HG03354 (cell line): ENCODE measurements at regions not wholly inside any gene's neighbourhood (a gene's known extent, or its start where the extent isn't known, plus 50 kb on each side); places are given as distances from the start of the nearest gene placed in this dataset.
"Not testable (repeated sequence)": the region's sequence is repeated elsewhere in the genome, so short reads cannot be mapped to it uniquely, and the experiment has no call there.

Experiments used
- ATAC-seq: cut with Tn5 transposase; IDR thresholded peaks from one replicate; pipeline ENCODE4 v1.9.1; 2021; ENCODE audit warnings: mild to moderate bottlenecking; ENCODE audit not compliant: unreplicated experiment, poor library complexity, severe bottlenecking

DNA sequence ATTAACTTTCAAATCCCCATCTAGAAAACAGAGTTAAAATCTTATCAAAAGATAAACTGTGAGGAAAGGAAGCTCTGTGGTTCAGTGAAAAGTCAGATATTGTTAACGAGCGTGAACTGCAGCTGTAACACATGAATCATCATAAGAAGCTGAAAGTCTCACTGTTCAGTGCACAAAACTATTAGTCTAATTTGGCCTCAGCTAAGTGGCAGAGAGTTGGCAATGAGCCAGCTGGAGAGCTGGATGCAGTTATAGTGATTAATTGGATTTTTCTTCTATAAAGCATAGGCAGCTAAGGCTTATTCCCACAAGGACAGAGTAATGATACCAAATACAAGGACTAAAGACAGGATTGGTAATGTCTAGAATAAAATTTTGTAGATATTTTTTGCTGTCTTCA lies 101.1 kb upstream of the ABCB5 start:
- ATAC-seq = no peak

DNA sequence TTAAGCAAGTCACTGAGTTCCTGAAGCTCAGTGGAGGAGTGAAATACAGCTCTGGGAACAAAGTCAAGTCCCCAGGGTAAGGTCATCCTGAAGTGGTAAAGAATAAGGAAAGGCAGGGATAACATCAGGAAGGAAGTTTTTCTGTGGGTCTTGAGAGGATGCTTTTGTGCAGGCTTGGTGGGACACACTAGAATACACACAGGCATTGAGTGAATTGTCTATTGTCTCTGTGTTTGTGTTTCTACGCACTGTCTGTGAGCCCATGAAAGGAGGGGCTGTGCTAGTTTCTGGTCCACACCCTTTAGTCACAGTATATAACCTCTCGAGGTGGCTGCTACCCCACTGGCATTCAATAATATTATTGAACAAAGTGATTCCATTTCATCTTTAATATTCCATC lies 95.8 kb upstream of the ABCB5 start:
- ATAC-seq = no peak

DNA sequence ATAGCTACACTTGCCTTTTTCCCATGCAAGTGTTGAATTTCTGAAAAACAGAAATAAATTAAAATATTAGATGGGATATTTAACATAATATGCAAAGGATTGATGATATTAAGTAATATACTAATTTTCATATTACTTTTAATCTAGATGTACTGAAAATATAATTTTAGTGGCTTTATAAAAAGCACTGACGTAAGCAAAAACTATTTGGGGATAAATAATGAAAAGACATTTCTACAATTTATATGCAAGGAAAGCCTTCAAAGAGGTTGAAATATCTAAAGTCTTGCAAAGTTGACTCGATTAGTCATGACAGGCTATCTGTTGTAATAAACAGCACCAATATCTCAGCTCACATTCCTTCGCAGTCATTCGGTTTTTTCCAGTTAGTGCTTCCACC lies 94.9 kb upstream of the ABCB5 start:
- no peak for ATAC-seq

DNA sequence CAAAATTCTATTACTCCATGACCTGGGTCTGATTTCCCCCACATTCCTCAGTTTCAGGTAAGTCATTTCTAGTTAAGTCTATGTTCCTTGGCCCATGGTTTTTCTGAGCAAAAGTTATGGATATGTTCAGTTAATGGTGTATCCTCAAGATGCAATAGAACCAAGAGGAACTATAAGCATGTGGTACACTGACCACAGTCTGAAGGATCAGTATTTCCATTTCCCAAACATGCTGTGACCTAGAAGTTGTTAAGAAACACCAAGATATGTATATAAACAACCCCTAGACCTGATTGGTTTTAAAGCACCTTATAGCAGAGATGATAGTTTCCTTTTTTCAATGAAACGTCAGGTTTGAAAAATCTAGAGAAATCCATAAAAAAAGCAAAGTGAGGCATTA lies 94.2 kb upstream of the ABCB5 start:
- ATAC-seq = no peak

GRCh38 chr7:20529260-20529659 lies 86.2 kb upstream of the ABCB5 start:
- ATAC-seq = no peak

DNA sequence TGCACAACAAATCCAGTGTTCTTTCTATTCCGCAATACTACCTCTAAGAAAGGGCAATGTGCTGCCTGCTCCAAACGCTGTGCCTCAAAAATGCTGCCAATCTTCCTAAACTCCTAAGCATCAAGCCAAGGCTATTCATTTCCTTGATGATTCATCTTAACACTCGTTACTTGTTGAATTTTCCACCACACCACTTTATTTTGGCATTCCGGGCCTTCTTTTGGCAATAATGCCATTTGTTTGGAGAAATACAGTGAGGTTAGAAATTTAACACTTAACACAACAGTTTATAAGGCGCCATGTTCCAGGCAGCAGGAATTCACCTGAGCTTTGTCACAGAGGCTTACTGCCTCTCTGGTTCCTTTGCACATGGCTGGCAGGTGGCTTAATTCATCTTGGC lies 82.6 kb upstream of the ABCB5 start:
- no peak for ATAC-seq

DNA sequence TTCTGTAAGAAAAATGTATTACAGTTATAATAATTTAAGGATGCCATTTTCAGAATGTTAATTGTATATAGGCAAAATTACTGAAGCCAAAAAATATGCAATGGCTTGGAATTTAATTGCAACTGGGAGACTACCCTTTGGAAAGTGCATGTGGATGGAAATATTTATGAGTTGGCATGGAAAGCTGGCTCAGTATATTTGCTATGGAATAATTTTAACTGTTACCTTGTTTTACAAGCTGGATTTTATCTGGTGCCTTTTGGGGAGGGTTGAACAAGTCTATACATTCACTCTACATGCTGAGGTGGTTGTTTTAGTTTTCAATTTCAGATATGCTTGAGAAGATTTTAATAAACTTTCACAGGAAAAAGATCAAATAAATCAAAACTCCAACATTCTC lies 80.9 kb upstream of the ABCB5 start:
- ATAC-seq = no peak

- no peak for ATAC-seq
These were observed 79.9 kb upstream of the ABCB5 start for GRCh38 chr7:20535541-20535940.

DNA sequence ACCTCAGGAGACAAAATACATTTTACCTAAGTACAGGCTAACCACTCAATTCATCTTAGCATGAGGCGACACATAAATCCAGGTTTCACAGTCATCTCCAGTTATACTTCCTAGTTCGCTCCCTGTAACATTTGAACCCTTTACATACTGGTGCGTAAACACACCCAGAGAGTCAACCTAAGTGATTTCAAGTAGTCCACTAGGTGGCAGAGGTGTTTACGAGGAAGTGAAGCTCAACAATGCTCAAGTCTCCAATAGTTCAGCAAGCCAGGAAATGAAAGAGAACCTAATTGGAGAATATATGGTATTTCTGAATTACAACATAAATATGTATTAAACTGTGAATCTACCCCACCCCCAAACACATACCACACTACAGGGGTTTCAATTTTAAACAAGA lies 76.3 kb upstream of the ABCB5 start:
- no peak for ATAC-seq

DNA sequence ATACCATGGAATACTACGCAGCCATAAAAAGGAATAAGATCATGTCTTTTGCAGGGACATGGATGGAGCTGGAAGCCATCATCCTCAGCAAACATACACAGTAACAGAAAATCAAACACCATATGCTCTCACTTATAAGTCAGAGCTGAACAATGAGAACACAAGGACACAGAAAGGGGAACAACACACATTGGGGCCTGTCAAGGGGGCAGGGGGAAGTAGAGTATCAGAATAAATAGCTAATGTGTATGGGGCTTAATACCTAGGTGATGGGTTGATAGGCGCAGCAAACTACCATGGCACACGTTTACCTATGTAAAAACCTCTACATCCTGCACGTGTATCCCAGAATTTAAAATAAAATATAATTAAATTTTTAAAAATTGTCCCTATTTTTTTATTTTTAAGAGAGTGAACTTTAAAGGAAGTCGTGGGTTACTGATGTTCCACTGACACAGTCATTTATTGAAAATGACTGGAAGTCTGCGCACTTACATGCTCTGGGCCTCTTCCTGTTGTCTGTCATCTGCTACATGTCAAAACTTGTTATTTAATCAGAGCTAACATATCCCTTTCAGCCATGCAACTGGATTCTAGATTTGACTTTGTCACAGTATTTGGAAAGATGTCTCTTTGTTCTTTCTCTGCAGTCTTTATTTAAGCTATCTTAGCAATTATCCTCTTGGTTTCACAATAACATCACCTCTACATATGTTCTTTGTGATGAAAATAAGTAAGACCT lies 73.7 kb upstream of the ABCB5 start:
- peak; percentile 70 for ATAC-seq

DNA sequence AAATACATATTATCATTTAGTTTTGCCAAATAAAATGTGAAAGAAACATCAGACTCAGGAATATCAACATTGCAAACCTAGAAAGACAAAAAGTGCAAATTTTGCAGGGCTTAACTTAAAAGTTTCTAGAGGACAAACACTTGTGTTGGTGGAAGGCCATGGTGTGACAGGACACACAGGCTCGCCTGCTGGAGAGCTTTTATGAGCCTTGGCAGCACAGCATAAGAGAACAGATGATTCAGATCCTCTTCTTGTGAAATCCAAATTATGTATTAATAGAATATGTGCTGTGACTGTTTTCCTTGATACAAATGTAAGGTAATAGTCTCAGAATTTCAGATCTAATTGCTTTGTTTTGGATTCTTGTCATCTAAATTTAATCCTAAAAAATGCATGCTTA lies 72.9 kb upstream of the ABCB5 start:
- ATAC-seq = no peak

- no peak for ATAC-seq
These were observed 72.0 kb upstream of the ABCB5 start for GRCh38 chr7:20543500-20543899.

DNA sequence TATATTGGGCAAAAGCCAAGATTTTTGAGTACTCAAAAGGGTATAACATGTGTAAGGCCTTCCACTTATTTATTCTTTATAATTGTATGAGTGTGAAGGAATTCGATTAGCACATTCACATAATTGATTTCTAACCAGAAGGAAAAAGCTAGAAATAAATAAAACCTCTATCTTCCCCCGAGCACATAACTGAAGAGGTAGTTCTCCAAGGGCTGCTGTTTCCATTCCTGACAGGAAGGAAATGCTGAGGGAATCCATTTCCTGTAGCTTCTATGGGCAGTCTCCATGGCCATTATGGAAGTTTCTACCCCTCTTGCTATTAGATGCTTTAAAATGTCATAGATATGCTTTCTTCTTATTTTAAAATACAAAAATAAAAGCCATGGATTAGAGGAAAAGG lies 70.5 kb upstream of the ABCB5 start:
- no peak for ATAC-seq

DNA sequence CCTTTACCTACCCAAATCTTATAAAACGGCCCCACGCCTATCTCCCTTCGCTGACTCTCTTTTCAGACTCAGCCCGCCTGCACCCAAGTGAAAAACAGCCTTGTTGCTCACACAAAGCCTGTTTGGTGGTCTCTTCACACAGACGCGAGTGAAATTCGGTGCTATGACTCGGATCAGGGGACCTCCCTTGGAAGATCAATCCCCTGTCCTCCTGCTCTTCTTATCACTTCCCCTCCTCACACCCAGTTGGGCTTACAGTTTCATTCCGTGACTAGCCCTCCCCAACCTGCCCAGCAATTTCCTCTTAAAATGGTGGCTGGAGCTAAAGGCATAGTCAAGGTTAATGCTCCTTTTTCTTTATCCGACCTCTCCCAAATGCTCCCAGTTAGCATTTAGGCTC lies 68.5 kb upstream of the ABCB5 start:
- ATAC-seq = not testable (repeated sequence)

GRCh38 chr7:20554072-20554471 lies 61.4 kb upstream of the ABCB5 start:
- no peak for ATAC-seq

GRCh38 chr7:20556091-20556490 lies 59.4 kb upstream of the ABCB5 start:
- no peak for ATAC-seq

DNA sequence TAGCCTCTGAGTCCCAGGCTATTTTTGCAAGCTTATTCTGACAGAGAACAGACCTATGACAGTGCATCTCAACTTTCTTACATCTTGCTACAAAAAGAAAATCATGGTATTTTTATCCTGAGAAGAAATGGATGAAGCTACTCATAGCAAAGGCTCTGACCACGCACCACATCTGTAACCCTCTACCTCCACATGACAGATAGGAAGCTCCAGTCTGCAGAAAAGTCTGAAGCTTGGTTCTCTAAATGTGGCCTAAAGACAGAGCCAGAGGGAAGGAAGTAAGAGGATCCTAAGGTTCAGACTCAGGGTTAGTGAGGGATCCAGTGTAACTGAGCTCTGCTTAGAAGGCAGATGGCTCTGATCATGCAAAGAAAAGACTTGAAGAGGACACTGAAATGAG lies 58.4 kb upstream of the ABCB5 start:
- ATAC-seq = no peak

DNA sequence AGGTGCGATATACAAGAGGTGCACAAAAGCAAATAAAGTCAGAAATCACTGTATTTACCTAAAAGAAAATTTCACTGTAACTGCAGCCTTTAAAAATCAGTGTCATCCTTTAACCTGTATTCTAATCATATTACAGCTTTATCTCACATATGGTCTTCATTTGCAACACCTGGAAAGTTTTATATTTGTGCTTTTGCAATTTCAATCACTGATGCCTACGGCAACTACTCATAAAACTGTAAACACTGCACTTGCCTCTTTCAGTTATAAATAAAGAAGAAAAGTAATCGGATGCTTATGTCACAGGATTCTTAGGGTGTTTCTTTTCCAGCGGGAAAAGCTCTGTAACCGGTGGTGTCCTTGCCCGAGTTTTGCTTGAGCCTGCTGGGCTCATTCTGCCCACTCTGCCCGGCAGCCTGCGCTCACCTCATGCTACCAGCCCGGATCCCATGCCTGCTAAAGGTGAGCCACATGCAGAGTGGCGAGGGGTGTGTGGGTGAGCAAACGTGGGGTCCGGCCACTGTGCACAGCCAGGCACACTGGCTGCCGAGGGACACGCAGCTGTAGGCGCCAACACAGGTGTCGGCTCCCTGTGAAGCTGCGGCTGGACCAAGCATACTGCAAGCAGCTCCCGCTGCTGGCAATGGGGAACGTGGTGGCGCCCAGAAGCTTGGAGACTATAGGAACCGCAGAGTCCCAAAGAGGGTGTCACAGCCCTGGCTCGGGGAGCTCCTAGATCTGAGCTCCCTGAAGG lies 56.3 kb upstream of the ABCB5 start:
- no peak for ATAC-seq

- no peak for ATAC-seq
These were observed 55.6 kb upstream of the ABCB5 start for GRCh38 chr7:20559883-20560282.

GRCh38 chr7:20560325-20561180 lies 54.9 kb upstream of the ABCB5 start:
- no peak for ATAC-seq

GRCh38 chr7:20561466-20561865 lies 54.0 kb upstream of the ABCB5 start:
- ATAC-seq = no peak
